ENCODE measurements at regions not wholly inside any gene's neighbourhood (a gene's known extent, or its start where the extent isn't known, plus 50 kb on each side); places are given as distances from the start of the nearest gene placed in this dataset.

- BruUV-seq (replicated peaks), result no TSS peak
- no peak overlapping the region for H3K4me3 ChIP-seq
- H3K27me3 ChIP-seq (ENCODE audit: control insufficient read depth in 2 of 2, insufficient read depth in 2 of 2, low read length in 2 of 2), result peaks cover 13 to 23% of the 10 kb centered on the region in 2 experiments
- no peak overlapping the region for H3K4me2 ChIP-seq (ENCODE audit: insufficient read depth, low read length)
- 0% methylated on average over 3 of the region's 4 CpGs for WGBS (ENCODE audit: insufficient coverage, low coverage, missing lambda C conversion rate)
- no peak overlapping the region for H3K27ac ChIP-seq (ENCODE audit: extremely low read depth, low read depth, low read length)
- no peaks in the 10 kb centered on the region for H3K9me1 ChIP-seq (ENCODE audit: control insufficient read depth, insufficient read depth, low read length)
- in situ Hi-C loops (cut with MboI) (no loop called here), intact Hi-C loops (cut with micrococcal nuclease) (no loop called here)
- H3K9ac ChIP-seq (ENCODE audit: insufficient read depth in 1 of 2, low read depth in 2 of 2, low read length in 2 of 2), result no peak overlapping the region
- H3K36me3 ChIP-seq (ENCODE audit: control insufficient read depth, insufficient read depth, low read length), result no peaks in the 10 kb centered on the region
- H2AFZ ChIP-seq (ENCODE audit: low read depth, low read length), result no peak overlapping the region
- no peak for TF ChIP-seq ZNF778 (CRISPR knock-in tag; IDR thresholded peaks at IDR 0.05)
- TF ChIP-seq HMBOX1 (IDR thresholded peaks at IDR 0.05), result no peak
- no peak for TF ChIP-seq BRD4 (IDR thresholded peaks at IDR 0.05)
- no peak for TF ChIP-seq POLR2B (IDR thresholded peaks at IDR 0.05; ENCODE audit: low read depth, partially characterized antibody)
- no peak for TF ChIP-seq ZNF75A (CRISPR knock-in tag; IDR thresholded peaks at IDR 0.05)
- TF ChIP-seq TSC22D4 (tag; IDR thresholded peaks at IDR 0.05), result no peak
- TF ChIP-seq KDM5B (IDR thresholded peaks at IDR 0.05; ENCODE audit: insufficient replicate concordance, low read depth, low read length), result no peak
- TF ChIP-seq MED1 (CRISPR knock-in tag; IDR thresholded peaks at IDR 0.05; ENCODE audit: borderline replicate concordance), result no peak
- TF ChIP-seq ZNF512 (tag; IDR thresholded peaks at IDR 0.05), result no peak
- no peak for TF ChIP-seq ZNF23 (CRISPR knock-in tag; IDR thresholded peaks at IDR 0.05)
- TF ChIP-seq SAP30 (IDR thresholded peaks at IDR 0.05; ENCODE audit: borderline replicate concordance, insufficient read depth, low read depth, low read length, poor library complexity, severe bottlenecking), result no peak
- no peak for TF ChIP-seq ZNF253 (CRISPR knock-in tag; conservative IDR thresholded peaks at IDR 0.05)
- no peak for TF ChIP-seq ZNF217 (CRISPR knock-in tag; IDR thresholded peaks at IDR 0.05)
- H3K79me2 ChIP-seq (ENCODE audit: control insufficient read depth, insufficient read depth, low read length), result no peaks in the 10 kb centered on the region
- POLR2A ChIA-PET, result interaction anchor here (0.7 kb wide), 1 partner anchor 10 kb away, joined by 3 read pairs; no protein-coding TSS in a partner anchor
- H4K20me1 ChIP-seq (replicated peaks; ENCODE audit: control insufficient read depth, insufficient read depth, low read length), result 0 out of 2 replicates have a peak, but pooled peaks cover 4% of the 10 kb centered on the region
- no peaks in the 10 kb centered on the region for H3K9me3 ChIP-seq (replicated peaks; ENCODE audit: control insufficient read depth, insufficient read depth, low read depth, low read length)
- CTCF ChIA-PET (ENCODE audit: low intra/inter-chr PET ratio), result no interaction called here
- no peak for FAIRE-seq
- no peaks in the 10 kb centered on the region for H3K4me1 ChIP-seq (replicated peaks in 1 of 2; ENCODE audit: control insufficient read depth in 2 of 2, insufficient read depth in 2 of 2, low read length in 2 of 2)
- no peak for DNase-seq (ENCODE audit: extremely low read depth in 1 of 4, low spot score in 3 of 4)
- no peak for ATAC-seq
Measured at GRCh38 chr7:26580064-26580591, 284.3 kb downstream of the SKAP2 start.

Measured in K562 (cell line).